ENCODE measurements at regions not wholly inside any gene's neighbourhood (a gene's known extent, or its start where the extent isn't known, plus 50 kb on each side); places are given as distances from the start of the nearest gene placed in this dataset.

DNA sequence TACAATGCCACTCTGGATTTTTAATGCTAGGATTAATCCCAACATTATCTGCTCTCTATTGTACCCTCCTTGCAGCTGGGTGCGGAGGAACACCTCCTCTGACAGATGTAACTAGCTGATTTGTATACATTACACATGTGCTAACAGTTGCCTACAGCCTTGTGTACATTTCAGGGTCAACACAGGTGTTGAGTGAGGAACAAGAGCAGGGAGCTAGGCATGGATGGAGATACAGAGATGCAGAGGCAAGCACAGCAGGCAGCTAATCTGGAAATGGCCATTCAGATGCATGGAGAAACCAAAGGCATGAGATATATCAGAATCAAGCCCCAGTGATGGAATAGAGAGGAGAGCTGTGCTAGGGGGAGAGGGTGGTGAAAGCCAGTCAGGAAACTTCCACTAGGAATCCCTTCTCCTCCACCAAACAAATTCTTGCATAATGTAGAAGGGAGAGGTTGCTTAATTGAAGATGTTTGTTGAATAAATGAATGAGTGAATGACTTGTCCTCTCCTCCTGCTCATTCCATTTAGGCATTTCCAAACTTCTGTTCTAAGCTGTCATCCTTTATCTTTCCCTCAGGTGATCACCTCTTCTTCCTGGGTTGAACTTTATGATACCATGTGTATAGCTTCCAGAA, 313.2 kb downstream of the ATP23 start:
- Histone ChIP-seq H3K4me1 (peaks cover 0 to 6% (median 0%) of the 10 kb centered on the region in 3 donors), H3K4me3 (no peak overlapping the region), H3K27ac (no peak overlapping the region), H3K27me3 (no peaks in the 10 kb centered on the region), H3K36me3 (no peaks in the 10 kb centered on the region), H3K9me3 (no peaks in the 10 kb centered on the region)
- 71% methylated on average over 1 of the region's 1 CpG; no CpG with 5 or more reads in 1 of the 2 donors for WGBS, 2 donors (ENCODE audit: low coverage in 1 of 2)
- no peak for ATAC-seq
- TF ChIP-seq POLR2A (IDR thresholded peaks at IDR 0.05) = no peak
- TF ChIP-seq EP300 (IDR thresholded peaks at IDR 0.05) = no peak
- TF ChIP-seq CTCF (IDR thresholded peaks at IDR 0.05) = no peak
- TF ChIP-seq POLR2AphosphoS5 (IDR thresholded peaks at IDR 0.05) = no peak

DNA sequence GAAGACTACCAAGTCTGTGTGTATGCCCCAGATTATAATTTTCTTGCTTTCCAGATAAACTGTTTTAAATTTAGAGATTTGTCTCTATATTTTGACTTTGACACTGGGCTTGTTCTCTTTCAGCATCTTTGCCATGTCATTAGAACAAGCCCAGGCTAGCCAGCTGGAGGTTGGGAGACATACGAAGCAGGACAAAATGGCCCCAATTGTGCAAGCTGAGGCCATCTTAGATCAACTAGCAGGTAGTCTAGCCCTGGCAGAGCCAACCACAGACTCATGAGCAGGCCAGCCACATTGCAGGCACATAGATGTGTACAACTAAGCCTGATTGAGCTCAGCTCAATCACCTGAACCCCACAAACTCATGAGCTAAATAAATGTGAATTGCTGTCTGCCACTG, 321.4 kb downstream of the ATP23 start:
- 71% methylated on average over 1 of the region's 1 CpG; no CpG with 5 or more reads in 1 of the 2 donors for WGBS, 2 donors (ENCODE audit: low coverage in 1 of 2)
- ATAC-seq = no peak

DNA sequence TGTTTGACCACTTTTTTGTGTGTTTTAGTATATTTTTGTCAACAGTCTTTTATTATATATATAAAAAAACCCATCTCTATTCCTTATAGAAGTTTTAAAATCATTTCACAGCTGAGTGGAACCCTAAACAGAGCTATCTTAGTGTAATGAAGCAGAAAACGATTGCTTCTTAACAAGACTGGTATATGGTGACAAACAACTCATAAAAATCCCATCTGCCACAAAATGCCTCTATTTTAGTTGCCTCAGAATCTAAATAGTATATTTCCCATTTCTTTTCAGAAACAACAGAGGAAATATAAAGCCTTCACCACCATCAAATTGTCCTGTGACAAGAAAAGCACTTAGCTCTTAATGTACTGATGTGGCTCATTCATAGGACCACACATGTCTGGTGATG, 322.4 kb downstream of the ATP23 start:
- WGBS, 2 donors (ENCODE audit: low coverage in 1 of 2) = 80 to 82% methylated on average over 1 of the region's 1 CpG
- Histone ChIP-seq H3K4me3 (no peak overlapping the region), H3K27me3 (no peaks in the 10 kb centered on the region), H3K9me3 (no peaks in the 10 kb centered on the region), H3K36me3 (no peaks in the 10 kb centered on the region), H3K27ac (no peak overlapping the region), H3K4me1 (no peaks in the 10 kb centered on the region)
- ATAC-seq = no peak
- TF ChIP-seq POLR2AphosphoS5 (IDR thresholded peaks at IDR 0.05) = no peak

More for the DNA sequence above, 321.4 kb downstream of the ATP23 start:
- Histone ChIP-seq H3K27ac (no peak overlapping the region), H3K36me3 (no peaks in the 10 kb centered on the region), H3K27me3 (no peaks in the 10 kb centered on the region), H3K9me3 (no peaks in the 10 kb centered on the region), H3K4me3 (no peak overlapping the region), H3K4me1 (no peaks in the 10 kb centered on the region)
- TF ChIP-seq EP300 (IDR thresholded peaks at IDR 0.05) (no peak), POLR2AphosphoS5 (IDR thresholded peaks at IDR 0.05) (no peak), CTCF (IDR thresholded peaks at IDR 0.05) (no peak), POLR2A (IDR thresholded peaks at IDR 0.05) (no peak)

GRCh38 chr12:58268069-58268468, 326.7 kb downstream of the ATP23 start:
- Histone ChIP-seq H3K36me3 (no peaks in the 10 kb centered on the region), H3K9me3 (no peaks in the 10 kb centered on the region), H3K27me3 (no peaks in the 10 kb centered on the region), H3K4me1 (no peaks in the 10 kb centered on the region), H3K27ac (no peak overlapping the region), H3K4me3 (no peak overlapping the region)
- no peak for TF ChIP-seq CTCF (IDR thresholded peaks at IDR 0.05)
- no peak for TF ChIP-seq POLR2AphosphoS5 (IDR thresholded peaks at IDR 0.05)
- ATAC-seq = no peak

DNA sequence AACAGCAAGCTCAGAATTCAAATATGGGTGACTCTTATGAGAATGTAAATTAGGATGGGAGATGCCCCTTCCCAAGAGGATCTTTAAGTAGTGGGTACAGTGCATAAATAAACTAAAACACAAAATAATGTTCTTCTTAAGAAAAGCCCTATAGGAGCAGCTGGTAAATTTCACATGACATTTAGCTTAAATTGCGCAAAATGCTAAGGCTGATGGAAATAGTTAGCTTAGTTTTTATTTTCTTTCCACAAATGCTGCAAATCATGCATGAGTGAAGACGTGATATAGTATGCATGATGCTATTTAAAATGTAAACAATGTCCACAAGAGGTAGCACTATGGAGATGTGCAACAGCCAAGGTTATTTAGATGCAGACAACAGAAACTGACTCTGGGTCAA, 328.1 kb downstream of the ATP23 start:
- Histone ChIP-seq H3K27me3 (no peaks in the 10 kb centered on the region), H3K36me3 (no peaks in the 10 kb centered on the region), H3K27ac (no peak overlapping the region), H3K4me1 (no peaks in the 10 kb centered on the region), H3K4me3 (no peak overlapping the region), H3K9me3 (no peaks in the 10 kb centered on the region)
- WGBS, 2 donors (ENCODE audit: low coverage in 1 of 2) = 90 to 100% methylated on average over 2 of the region's 2 CpGs
- TF ChIP-seq POLR2AphosphoS5 (IDR thresholded peaks at IDR 0.05) = no peak
- no peak for TF ChIP-seq CTCF (IDR thresholded peaks at IDR 0.05)
- no peak for TF ChIP-seq EP300 (IDR thresholded peaks at IDR 0.05)
- no peak for TF ChIP-seq POLR2A (IDR thresholded peaks at IDR 0.05)
- ATAC-seq = no peak

Measured in gastroesophageal sphincter (tissue), 4 donors.